ENCODE measurements at regions not wholly inside any gene's neighbourhood (a gene's known extent, or its start where the extent isn't known, plus 50 kb on each side); places are given as distances from the start of the nearest gene placed in this dataset.

- DNase-seq (ENCODE audit: low spot score) = no peak
Observed at GRCh38 chr4:107156443-107156842, 120.3 kb upstream of the DKK2 start.

DNA sequence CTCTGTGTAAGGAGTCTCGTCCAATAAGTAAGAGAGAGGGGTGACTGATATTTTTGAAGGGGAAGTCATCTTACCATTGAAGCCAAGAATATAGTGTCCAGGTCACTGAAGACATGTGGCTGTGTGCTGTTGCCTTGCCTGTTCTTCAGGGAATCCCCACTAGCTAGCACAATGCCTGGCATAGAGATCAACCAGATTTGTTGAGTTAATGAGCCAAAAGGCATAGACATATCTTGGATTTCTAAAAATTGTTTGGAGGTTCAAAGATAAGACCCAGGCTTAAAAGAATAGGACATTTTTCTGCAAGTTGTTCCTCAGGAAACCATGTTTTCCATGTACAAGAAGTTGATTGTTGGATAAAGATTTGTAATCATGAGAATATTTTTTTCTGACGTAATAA, 119.3 kb upstream of the DKK2 start:
- DNase-seq (ENCODE audit: low spot score) = no peak

- DNase-seq (ENCODE audit: low spot score) = no peak
Observed at GRCh38 chr4:107153956-107154355, 117.8 kb upstream of the DKK2 start.

- no peak for DNase-seq (ENCODE audit: low spot score)
Observed at GRCh38 chr4:107153228-107153627, 117.1 kb upstream of the DKK2 start.

DNA sequence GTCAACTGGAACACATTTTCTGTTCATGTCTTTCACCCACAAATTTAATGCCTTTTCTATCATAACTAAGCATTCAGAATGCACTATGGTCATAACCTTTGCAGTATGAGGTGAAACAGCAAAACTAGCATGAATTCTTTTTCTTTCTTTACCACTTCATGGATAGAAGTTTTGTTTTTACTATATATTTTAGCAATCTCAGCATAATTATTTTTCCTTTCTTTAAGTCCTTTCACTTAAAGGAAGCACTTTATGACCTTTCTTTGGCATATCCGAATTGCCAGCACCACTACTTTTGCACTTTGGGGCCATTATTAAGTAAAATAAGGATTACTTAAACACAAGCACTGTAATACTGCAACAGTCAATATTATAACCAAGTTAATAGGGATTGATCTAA, 115.1 kb upstream of the DKK2 start:
- no peak for DNase-seq (ENCODE audit: low spot score)

DNA sequence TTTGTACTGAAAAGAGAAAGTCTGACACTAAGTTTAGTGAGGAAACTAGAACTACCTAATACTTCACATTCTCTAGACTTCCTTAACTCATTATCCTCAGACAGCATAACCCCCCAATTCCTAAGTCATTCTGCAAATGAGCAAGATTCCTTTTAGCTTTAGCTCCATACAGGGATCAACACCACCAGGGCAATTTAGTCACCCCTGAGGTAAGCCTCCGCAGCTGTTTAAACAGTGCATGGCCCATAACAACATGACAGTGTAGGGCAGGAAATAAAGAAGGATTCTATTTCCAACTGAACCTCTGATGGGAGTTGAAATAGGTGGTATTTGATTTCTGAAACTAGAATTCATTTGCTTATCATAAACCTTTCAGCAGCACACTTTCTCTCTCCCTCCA, 112.8 kb upstream of the DKK2 start:
- no peak for DNase-seq (ENCODE audit: low spot score)

- DNase-seq (ENCODE audit: low spot score) = no peak
Observed at GRCh38 chr4:107147873-107148272, 111.8 kb upstream of the DKK2 start.

DNA sequence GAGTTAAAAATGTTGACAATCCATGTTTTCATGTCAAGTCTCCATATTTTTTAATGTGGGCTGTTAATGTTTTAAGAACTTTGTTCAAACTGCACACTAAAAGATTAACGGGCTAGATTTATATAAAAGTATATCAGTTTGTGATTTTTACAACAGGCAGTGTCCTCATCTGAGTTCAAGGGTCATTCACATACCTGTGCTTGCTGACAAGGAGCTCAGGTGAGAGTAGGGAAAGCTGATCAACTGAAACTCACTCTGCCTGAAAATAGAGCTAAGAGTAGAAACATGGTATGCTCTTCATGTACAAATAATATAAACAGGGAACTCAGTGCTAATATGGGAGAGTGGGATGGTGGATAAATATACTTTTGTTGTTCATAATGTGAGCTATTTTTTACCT, 102.3 kb upstream of the DKK2 start:
- no peak for DNase-seq (ENCODE audit: low spot score)

DNA sequence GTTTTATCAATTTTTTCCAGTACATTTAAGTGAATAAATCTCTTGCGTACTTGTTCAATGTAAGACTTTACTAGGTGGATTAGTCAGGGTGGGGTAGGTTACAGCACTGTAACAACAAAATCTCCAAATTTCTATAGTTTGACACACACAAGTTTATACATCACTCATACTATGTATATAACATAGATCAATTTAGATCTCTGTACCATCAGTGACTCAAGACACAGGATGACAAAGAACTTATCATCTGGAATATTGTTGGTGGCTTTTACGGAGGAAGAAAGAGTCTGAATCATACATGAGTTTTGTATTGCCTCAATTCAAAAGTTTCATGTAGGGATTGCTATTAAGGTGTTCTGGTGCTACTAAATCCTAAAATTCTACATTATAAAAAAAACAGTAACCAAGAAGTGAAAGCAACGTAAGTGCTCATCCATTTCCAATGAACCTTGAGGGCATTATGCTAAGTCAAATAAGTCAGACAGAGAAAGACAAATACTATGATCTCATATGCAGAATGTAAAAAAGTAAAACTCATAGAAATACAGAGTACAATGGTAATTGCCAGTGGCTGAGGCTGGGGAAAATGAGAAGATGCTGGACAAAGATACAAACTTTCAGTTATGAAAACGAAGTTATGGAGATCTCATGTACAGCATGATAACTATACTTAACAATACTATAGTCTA, 98.0 kb upstream of the DKK2 start:
- no peak for DNase-seq (ENCODE audit: low spot score)

DNA sequence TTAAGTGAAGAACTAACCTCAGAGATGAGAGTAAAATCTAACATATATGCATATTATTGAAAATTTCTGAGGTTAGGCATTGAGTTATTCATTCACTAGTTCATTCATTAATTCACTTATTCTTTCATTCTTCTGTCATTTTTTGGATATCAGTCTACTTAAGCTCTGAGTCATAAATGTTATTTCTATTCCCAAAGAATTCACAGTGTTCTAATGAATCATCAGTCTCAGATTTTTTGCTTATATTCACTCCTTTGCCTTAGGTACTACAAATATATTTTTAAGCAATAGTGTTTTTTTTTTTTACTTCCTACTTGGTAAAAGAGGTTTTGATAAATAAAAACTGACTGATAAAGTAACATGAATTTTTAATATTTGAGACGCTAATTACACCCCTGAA, 95.2 kb upstream of the DKK2 start:
- no peak for DNase-seq (ENCODE audit: low spot score)

DNA sequence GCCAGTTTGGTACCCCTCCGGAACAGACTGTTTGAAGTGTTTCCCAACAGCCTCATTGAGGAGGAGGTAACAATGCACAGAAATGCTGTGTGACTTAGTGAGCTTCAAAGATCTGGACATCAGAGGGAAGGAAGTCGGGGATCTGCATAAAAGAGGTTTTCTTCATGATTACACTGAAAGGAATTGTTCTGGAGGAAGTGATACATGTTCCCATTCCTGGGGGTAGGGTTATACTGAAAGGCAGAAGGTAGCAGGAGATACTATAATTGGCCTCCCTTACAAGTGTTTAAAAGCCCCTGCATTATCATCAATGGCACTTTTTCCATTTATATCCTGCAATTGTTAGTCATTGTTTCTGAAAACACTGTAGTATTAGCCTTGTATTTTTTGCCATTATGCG, 94.0 kb upstream of the DKK2 start:
- DNase-seq (ENCODE audit: low spot score) = no peak

DNA sequence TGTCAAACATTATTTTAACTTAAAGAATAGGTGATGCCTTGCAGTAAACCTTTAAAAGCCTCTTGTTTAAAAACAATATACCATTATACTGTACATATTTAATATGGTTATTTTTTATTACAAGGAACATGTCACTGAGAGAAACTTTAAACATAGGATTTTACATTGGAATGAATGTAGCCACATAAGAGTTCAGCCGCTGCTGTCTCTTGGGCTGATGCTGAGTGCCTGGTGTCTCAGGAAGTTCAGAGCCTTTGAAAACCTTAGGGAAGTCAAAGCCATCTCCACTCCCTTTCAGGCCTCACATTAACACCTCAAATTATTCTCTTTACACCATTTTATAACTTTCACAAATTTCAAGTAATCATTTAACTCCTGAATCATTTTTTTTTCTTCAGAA, 93.5 kb upstream of the DKK2 start:
- DNase-seq (ENCODE audit: low spot score) = no peak

- DNase-seq (ENCODE audit: low spot score) = no peak
Observed at GRCh38 chr4:107129076-107129475, 93.0 kb upstream of the DKK2 start.

DNA sequence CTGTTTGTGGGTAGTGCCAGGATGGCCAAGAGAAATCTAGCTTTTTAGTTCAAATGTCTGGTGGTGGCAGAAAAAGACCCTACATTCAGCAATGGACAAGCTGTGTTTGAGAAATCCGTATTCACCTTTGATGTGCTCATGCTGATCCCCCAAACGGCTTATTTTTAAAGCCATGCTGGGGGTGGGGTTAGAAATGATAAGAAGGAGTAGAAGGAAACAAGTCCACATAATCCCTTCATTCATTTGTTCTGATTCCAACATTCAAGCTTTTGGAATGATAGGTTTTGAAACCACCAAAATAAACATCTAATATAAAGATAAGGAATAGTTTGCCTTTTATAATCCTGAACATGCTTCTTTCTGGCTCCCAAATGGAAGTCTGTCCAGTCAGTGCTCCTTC, 92.0 kb upstream of the DKK2 start:
- DNase-seq (ENCODE audit: low spot score) = no peak

GRCh38 chr4:107125496-107125895, 89.4 kb upstream of the DKK2 start:
- DNase-seq (ENCODE audit: low spot score) = no peak

DNA sequence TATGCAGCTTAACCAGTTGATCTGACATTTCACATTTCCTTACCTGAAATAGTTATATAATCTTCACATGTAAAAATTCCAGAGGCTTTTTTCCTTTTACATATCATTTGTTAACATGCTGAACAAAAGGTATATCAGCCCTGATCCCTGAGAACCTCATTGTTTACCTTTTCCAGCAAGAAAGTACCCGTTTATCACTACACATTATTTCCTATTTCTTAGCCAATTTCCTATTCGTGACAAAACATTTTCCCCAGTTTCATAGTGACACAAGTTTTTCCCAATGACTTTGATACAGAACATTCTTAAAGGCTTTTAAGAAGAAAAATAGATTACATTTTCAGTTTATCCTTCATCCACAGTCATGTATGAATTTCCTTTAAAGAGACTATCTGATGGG, 86.6 kb upstream of the DKK2 start:
- no peak for DNase-seq (ENCODE audit: low spot score)

DNA sequence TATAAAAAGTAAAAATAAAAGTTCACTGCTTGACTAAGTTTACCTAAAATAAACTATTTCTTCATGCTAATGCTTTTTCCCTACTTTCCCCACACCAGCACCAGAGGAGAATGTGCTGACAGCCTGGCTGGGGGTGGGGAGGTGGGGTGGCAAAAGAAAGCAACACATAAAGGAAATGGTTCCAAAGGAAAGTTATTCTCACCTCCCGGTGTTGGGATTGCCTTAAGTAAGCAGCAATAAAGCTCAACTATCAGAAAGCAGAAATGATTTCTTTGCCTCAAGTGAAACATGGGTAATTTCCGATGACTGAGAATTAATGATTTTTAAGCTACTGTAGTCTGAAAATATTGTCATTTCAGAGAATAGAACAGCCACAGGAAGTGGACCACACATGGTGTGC, 84.5 kb upstream of the DKK2 start:
- DNase-seq (ENCODE audit: low spot score) = no peak

DNA sequence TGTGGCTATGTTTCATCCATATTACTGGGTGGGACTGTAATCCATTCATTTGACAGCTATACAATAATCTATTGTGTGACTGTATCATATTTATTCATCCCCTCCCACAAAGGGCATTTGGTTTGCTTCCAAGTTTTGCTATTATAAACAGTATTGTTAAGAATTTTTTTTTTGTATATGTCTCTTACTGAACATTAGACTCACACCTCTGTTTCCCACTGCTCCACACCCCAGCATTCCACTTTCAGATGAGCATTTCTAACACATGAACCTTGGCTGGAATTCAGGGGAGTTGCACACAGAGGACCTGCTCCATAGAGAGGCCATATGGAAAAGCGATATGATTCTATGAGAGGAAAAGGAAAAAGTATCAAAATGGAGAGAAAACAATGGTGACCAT, 81.6 kb upstream of the DKK2 start:
- no peak for DNase-seq (ENCODE audit: low spot score)

DNA sequence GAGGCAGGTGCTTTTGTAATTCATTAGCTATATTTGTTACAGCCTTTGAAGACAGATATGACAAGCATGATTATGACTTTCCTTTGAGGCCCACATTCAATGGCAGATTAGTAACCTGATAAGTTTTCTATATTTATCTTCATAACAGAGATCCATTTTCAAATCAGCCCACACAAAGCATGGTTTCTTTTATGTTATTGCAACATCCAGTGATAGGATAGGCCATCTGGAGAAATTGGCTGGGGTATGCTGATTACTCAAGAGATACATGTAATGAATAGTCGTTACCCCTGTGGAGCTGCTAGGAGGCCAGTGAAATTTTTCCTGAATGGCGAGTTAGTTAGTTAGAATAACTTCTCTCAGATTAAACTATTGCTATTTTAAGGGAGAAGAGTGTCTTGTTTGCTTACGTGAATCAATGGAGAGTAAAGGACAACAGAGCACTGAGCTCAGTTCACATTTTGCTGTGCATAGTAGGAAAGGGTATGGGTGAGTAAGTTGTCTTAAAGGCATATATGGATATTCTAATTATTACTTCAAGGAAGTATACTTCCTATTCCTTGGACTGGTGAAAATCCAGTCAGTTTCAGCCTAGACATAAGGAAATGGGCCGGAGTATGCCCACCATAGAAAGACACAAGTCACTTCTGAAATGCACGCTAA, 79.2 kb upstream of the DKK2 start:
- peak; percentile 43 for DNase-seq (ENCODE audit: low spot score)

- DNase-seq (ENCODE audit: low spot score) = no peak
Observed at GRCh38 chr4:107114059-107114458, 77.9 kb upstream of the DKK2 start.

DNA sequence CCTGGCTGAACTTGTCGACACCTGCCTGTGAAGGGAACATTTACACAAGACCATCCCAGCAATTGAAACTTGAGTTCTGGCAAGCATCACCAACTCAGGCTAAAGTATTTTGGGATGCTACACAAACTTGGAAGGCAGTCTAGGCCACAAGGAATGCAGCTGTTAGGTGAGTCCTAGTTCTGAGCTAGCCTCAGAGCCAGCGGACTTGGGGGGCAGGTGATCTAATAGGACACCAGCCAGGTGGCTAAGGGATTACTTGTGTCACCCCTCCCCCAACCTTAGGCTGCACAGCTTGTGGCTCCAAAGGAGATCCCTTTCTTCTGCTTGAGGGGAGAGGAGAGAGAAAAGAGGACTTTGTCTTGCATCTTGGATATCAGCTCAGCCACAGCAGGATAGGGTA, 62.3 kb upstream of the DKK2 start:
- DNase-seq (ENCODE audit: low spot score) = no peak

- DNase-seq (ENCODE audit: low spot score) = no peak
Observed at GRCh38 chr4:107094976-107095375, 58.9 kb upstream of the DKK2 start.

GRCh38 chr4:107094332-107094731, 58.2 kb upstream of the DKK2 start:
- no peak for DNase-seq (ENCODE audit: low spot score)
